HCT116 (cell line): ENCODE measurements at regions not wholly inside any gene's neighbourhood (a gene's known extent, or its start where the extent isn't known, plus 50 kb on each side); places are given as distances from the start of the nearest gene placed in this dataset.

ENCODE experiments used
- CEBPB ChIP-seq: IDR thresholded peaks from 2 replicates; pipeline ENCODE4 v1.6.1; 2012; ENCODE audit warnings: low read depth
- CTCF ChIP-seq, 3 experiments: fragments of 200-600 bp in 1 of 3; sonication (generic) in 1 of 3; IDR thresholded peaks in 2 of 3; conservative IDR thresholded peaks in 1 of 3; 2 replicates each; pipeline ENCODE4 v1.5.1; 2012 to 2017; ENCODE audit warnings: low read depth in 2 of 3, low read length in 2 of 3, antibody characterized with exemption in 1 of 3, borderline replicate concordance in 1 of 3, control low read depth in 1 of 3, mild to moderate bottlenecking in 1 of 3, mixed read lengths in 1 of 3, mixed run types in 1 of 3, moderate library complexity in 1 of 3; ENCODE audit not compliant: insufficient read depth in 1 of 3
- EGR1 ChIP-seq: IDR thresholded peaks from 2 replicates; pipeline ENCODE4 v1.6.1; 2012; ENCODE audit warnings: low read depth
- ELF1 ChIP-seq: IDR thresholded peaks from 2 replicates; pipeline ENCODE4 v1.6.1; 2012; ENCODE audit warnings: low read depth, borderline replicate concordance
- EZH2 ChIP-seq: fragments of 200-600 bp; sonication (generic); IDR thresholded peaks from 2 replicates; pipeline ENCODE4 v1.6.1; 2017; ENCODE audit warnings: antibody characterized with exemption, mixed run types
- EZH2phosphoT487 ChIP-seq: fragments of 200-600 bp; IDR thresholded peaks from 2 replicates; pipeline ENCODE4 v1.6.1; 2018; ENCODE audit warnings: antibody characterized with exemption, borderline replicate concordance
- JUND ChIP-seq: IDR thresholded peaks from 2 replicates; pipeline ENCODE4 v1.6.1; 2012
- POLR2A ChIP-seq: IDR thresholded peaks from 2 replicates; pipeline ENCODE4 v1.7.0; 2011; ENCODE audit warnings: borderline replicate concordance; ENCODE audit not compliant: insufficient read depth, insufficient read length; ENCODE audit errors: extremely low read depth
- POLR2AphosphoS5 ChIP-seq: IDR thresholded peaks from 2 replicates; pipeline ENCODE4 v1.6.1; 2011; ENCODE audit warnings: mild to moderate bottlenecking, low read depth, low read length, moderate library complexity
- RAD21 ChIP-seq: IDR thresholded peaks from 2 replicates; pipeline ENCODE4 v1.6.1; 2012; ENCODE audit warnings: low read depth, mild to moderate bottlenecking
- SRF ChIP-seq: IDR thresholded peaks from 2 replicates; pipeline ENCODE4 v1.6.1; 2012; ENCODE audit warnings: low read depth
- TF ChIP-seq, protein P1 (sequence below): IDR thresholded peaks from 2 replicates; pipeline ENCODE4 v1.6.1; 2012; ENCODE audit warnings: low read depth

GRCh38 chr10:60497364-60497763 is 107.7 kb upstream of the ANK3 start:
- TF ChIP-seq RAD21 (no peak), CTCF (IDR thresholded peaks at IDR 0.05 in 2 of 3, conservative IDR thresholded peaks at IDR 0.05 in 1 of 3; ENCODE audit: borderline replicate concordance in 1 of 3, insufficient read depth in 1 of 3, low read depth in 2 of 3, low read length in 2 of 3) (no peak), POLR2A (no peak), ELF1 (no peak), EZH2phosphoT487 (no peak), SRF (no peak), POLR2AphosphoS5 (no peak), EZH2 (no peak), CEBPB (no peak), JUND (no peak), EGR1 (no peak)
- TF ChIP-seq, protein P1, sequence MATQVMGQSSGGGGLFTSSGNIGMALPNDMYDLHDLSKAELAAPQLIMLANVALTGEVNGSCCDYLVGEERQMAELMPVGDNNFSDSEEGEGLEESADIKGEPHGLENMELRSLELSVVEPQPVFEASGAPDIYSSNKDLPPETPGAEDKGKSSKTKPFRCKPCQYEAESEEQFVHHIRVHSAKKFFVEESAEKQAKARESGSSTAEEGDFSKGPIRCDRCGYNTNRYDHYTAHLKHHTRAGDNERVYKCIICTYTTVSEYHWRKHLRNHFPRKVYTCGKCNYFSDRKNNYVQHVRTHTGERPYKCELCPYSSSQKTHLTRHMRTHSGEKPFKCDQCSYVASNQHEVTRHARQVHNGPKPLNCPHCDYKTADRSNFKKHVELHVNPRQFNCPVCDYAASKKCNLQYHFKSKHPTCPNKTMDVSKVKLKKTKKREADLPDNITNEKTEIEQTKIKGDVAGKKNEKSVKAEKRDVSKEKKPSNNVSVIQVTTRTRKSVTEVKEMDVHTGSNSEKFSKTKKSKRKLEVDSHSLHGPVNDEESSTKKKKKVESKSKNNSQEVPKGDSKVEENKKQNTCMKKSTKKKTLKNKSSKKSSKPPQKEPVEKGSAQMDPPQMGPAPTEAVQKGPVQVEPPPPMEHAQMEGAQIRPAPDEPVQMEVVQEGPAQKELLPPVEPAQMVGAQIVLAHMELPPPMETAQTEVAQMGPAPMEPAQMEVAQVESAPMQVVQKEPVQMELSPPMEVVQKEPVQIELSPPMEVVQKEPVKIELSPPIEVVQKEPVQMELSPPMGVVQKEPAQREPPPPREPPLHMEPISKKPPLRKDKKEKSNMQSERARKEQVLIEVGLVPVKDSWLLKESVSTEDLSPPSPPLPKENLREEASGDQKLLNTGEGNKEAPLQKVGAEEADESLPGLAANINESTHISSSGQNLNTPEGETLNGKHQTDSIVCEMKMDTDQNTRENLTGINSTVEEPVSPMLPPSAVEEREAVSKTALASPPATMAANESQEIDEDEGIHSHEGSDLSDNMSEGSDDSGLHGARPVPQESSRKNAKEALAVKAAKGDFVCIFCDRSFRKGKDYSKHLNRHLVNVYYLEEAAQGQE = no peak
